Liver (tissue), 8 donors: ENCODE measurements at regions not wholly inside any gene's neighbourhood (a gene's known extent, or its start where the extent isn't known, plus 50 kb on each side); places are given as distances from the start of the nearest gene placed in this dataset.

Experiments used
- DNase-seq: peaks from one replicate; pipeline ENCODE4 v3.0.0-alpha.2; 2017; ENCODE audit warnings: low spot score
- H3K27ac ChIP-seq, 2 donors: one replicate each; pipeline ENCODE4 v1.7.0; 2013; ENCODE audit warnings: inconsistent platforms in 2 of 2, low read length in 2 of 2, control low read depth in 1 of 2, low read depth in 1 of 2, mild to moderate bottlenecking in 1 of 2
- H3K27me3 ChIP-seq, 4 donors: one replicate each; pipeline versions ENCODE4 v1.6.1 to v1.7.0; 2013; ENCODE audit warnings: low read length in 3 of 4, inconsistent platforms in 1 of 4, mild to moderate bottlenecking in 1 of 4, moderate library complexity in 1 of 4; ENCODE audit not compliant: control insufficient read depth in 4 of 4, insufficient read depth in 4 of 4
- H3K36me3 ChIP-seq, 4 donors: one replicate each; pipeline versions ENCODE4 v1.6.1 to v1.7.0; 2013; ENCODE audit warnings: low read length in 3 of 4, mild to moderate bottlenecking in 3 of 4, low read depth in 1 of 4, moderate library complexity in 1 of 4; ENCODE audit not compliant: control insufficient read depth in 4 of 4, insufficient read depth in 3 of 4
- H3K4me1 ChIP-seq, 4 donors: one replicate each; pipeline versions ENCODE4 v1.6.1 to v1.7.0; 2013; ENCODE audit warnings: low read length in 3 of 4, mild to moderate bottlenecking in 3 of 4, moderate library complexity in 1 of 4; ENCODE audit not compliant: control insufficient read depth in 4 of 4, insufficient read depth in 4 of 4
- H3K4me3 ChIP-seq, 3 donors: one replicate each; pipeline versions ENCODE4 v1.6.1 to v1.7.0; 2013; ENCODE audit warnings: low read length in 3 of 3, control low read depth in 1 of 3, low read depth in 1 of 3, mild to moderate bottlenecking in 1 of 3
- H3K9ac ChIP-seq, 2 donors: one replicate each; pipeline ENCODE4 v1.7.0; 2013; ENCODE audit warnings: low read length in 2 of 2, mild to moderate bottlenecking in 2 of 2, moderate library complexity in 2 of 2, control low read depth in 1 of 2, low read depth in 1 of 2
- H3K9me3 ChIP-seq, 4 donors: one replicate each; pipeline versions ENCODE4 v1.6.1 to v1.7.0; 2013; ENCODE audit warnings: low read length in 3 of 4; ENCODE audit not compliant: control insufficient read depth in 4 of 4
- ATF3 ChIP-seq: IDR thresholded peaks from 2 replicates; pipeline ENCODE4 v1.6.1; 2016; ENCODE audit warnings: antibody characterized with exemption
- CTCF ChIP-seq: fragments of 150-350 bp; IDR thresholded peaks from 2 replicates; pipeline ENCODE4 v1.5.1; 2017; ENCODE audit warnings: improper control_type of control experiment, low read depth, low read length; ENCODE audit not compliant: missing input control
- FOXA2 ChIP-seq: IDR thresholded peaks from 2 replicates; pipeline ENCODE4 v1.6.1; 2016; ENCODE audit warnings: antibody characterized with exemption
- HNF4A ChIP-seq, 2 donors: conservative IDR thresholded peaks; 2 replicates each; pipeline ENCODE4 v1.6.1; 2016; ENCODE audit warnings: antibody characterized with exemption in 2 of 2, mild to moderate bottlenecking in 2 of 2
- HNF4G ChIP-seq: IDR thresholded peaks from 2 replicates; pipeline ENCODE4 v1.6.1; 2016; ENCODE audit warnings: antibody characterized with exemption
- MAX ChIP-seq: IDR thresholded peaks from 2 replicates; pipeline ENCODE4 v1.6.1; 2016; ENCODE audit warnings: antibody characterized with exemption
- RAD21 ChIP-seq, 2 donors: IDR thresholded peaks; 2 replicates each; pipeline ENCODE4 v1.6.1; 2016; ENCODE audit warnings: antibody characterized with exemption in 2 of 2, mild to moderate bottlenecking in 2 of 2
- TAF1 ChIP-seq: conservative IDR thresholded peaks from 2 replicates; pipeline ENCODE4 v1.6.1; 2016; ENCODE audit warnings: antibody characterized with exemption, mild to moderate bottlenecking
- YY1 ChIP-seq: IDR thresholded peaks from 2 replicates; pipeline ENCODE4 v1.6.1; 2016; ENCODE audit warnings: antibody characterized with exemption, mild to moderate bottlenecking
- WGBS: extraction: QIAGEN DNeasy Blood & Tissue Kit; methylation state at CpG from one replicate; pipeline ENCODE4 v1.1.7; 2013; 5-methylcytosine and 5-hydroxymethylcytosine counted together
- donor health status: healthy.
- donor health status: healthy.
- donor health status: healthy.
- donor health status: healthy.
- donor health status: healthy.

- no peak for TF ChIP-seq MAX
Observed at GRCh38 chr15:96219681-96220080, 110.8 kb upstream of the NR2F2 start (continued).

GRCh38 chr15:96220657-96221056 is 109.8 kb upstream of the NR2F2 start:
- no peaks in the 10 kb centered on the region for H3K9me3 ChIP-seq
- H3K27ac ChIP-seq: no peak overlapping the region
- peaks cover 0 to 10% (median 3%) of the 10 kb centered on the region in 4 donors for H3K4me1 ChIP-seq
- H3K36me3 ChIP-seq: no peaks in the 10 kb centered on the region
- TF ChIP-seq ATF3: no peak
- 96% methylated on average over 3 of the region's 3 CpGs for WGBS
- DNase-seq: no peak
- no peak overlapping the region for H3K9ac ChIP-seq
- H3K27me3 ChIP-seq: no peaks in the 10 kb centered on the region
- no peak overlapping the region for H3K4me3 ChIP-seq

GRCh38 chr15:96222981-96223380 is 107.5 kb upstream of the NR2F2 start:
- 90% methylated on average over 10 of the region's 10 CpGs for whole genome bisulfite sequencing
- no peaks in the 10 kb centered on the region for H3K9me3 ChIP-seq

GRCh38 chr15:96223939-96224338 is 106.6 kb upstream of the NR2F2 start:
- Histone ChIP-seq H3K27ac (no peak overlapping the region), H3K4me1 (peaks cover 3 to 11% (median 7%) of the 10 kb centered on the region in 4 donors)
- WGBS: over 99% methylated on average over 2 of the region's 2 CpGs

More at GRCh38 chr15:96222981-96223380, 107.5 kb upstream of the NR2F2 start:
- H3K4me1 ChIP-seq: peaks cover 3 to 15% (median 7%) of the 10 kb centered on the region in 4 donors
- H3K4me3 ChIP-seq: no peak overlapping the region
- H3K9ac ChIP-seq: no peak overlapping the region
- H3K27ac ChIP-seq: no peak overlapping the region
- DNase-seq: no peak
- no peaks in the 10 kb centered on the region for H3K36me3 ChIP-seq
- no peaks in the 10 kb centered on the region for H3K27me3 ChIP-seq
- TF ChIP-seq TAF1 (no peak), YY1 (no peak), RAD21 (IDR thresholded peaks at IDR 0.05) (no peak)

More at GRCh38 chr15:96223939-96224338, 106.6 kb upstream of the NR2F2 start:
- Histone ChIP-seq H3K36me3 (no peaks in the 10 kb centered on the region), H3K9ac (no peak overlapping the region), H3K9me3 (no peaks in the 10 kb centered on the region), H3K4me3 (no peak overlapping the region), H3K27me3 (no peaks in the 10 kb centered on the region)
- no peak for DNase-seq
- TF ChIP-seq FOXA2: no peak
- TF ChIP-seq HNF4G: no peak
- no peak for TF ChIP-seq HNF4A (conservative IDR thresholded peaks at IDR 0.05)
- no peak for TF ChIP-seq CTCF
- TF ChIP-seq YY1: no peak
